OCI-LY7 (cell line): ENCODE measurements at regions not wholly inside any gene's neighbourhood (a gene's known extent, or its start where the extent isn't known, plus 50 kb on each side); places are given as distances from the start of the nearest gene placed in this dataset.
"Not testable (repeated sequence)": the region's sequence is repeated elsewhere in the genome, so short reads cannot be mapped to it uniquely, and the experiment has no call there.

Experiments used
- BruUV-seq: library from RNA; stranded (reverse); fragments of 400-500 nt; replicated peaks from 2 replicates; lab custom pipeline; 2021; lab: Mats Ljungman, UMichigan
- CTCF ChIA-PET: fragments of 300-600 bp; sonication (Branson Sonifier 250); formaldehyde crosslinking; loops from one replicate; lab custom pipeline; 2022; ENCODE audit warnings: antibody characterized with exemption; ENCODE audit not compliant: unreplicated experiment; lab: Charles Lee
- POLR2A ChIA-PET: fragments of 300-600 bp; sonication (Branson Sonifier 250); formaldehyde crosslinking; loops from one replicate; lab custom pipeline; 2022; ENCODE audit warnings: antibody characterized with exemption; lab: Charles Lee
- DNase-seq: peaks from one replicate; pipeline ENCODE4 v3.0.0-alpha.2; 2015; ENCODE audit warnings: low spot score
- H2AFZ ChIP-seq: fragments of 200-600 bp; sonication (generic), shearing (Covaris generic); 2 replicates; pipeline ENCODE4 v1.6.1; 2014; ENCODE audit warnings: mild to moderate bottlenecking, antibody characterized with exemption, low read length, moderate library complexity
- H3K27ac ChIP-seq: fragments of 200-600 bp; sonication (generic); 2 replicates; pipeline ENCODE4 v1.5.1; 2014; ENCODE audit warnings: mixed run types, low read depth, mild to moderate bottlenecking, moderate library complexity, low read length, inconsistent platforms; ENCODE audit not compliant: poor library complexity, severe bottlenecking
- H3K36me3 ChIP-seq: fragments of 200-600 bp; sonication (generic); 2 replicates; pipeline ENCODE4 v1.6.1; 2014; ENCODE audit warnings: mild to moderate bottlenecking, antibody characterized with exemption, low read length, moderate library complexity, mixed read lengths; ENCODE audit not compliant: insufficient read depth
- H3K4me1 ChIP-seq: fragments of 200-600 bp; sonication (generic); 2 replicates; pipeline ENCODE4 v1.5.1; 2014; ENCODE audit warnings: mild to moderate bottlenecking, low read length; ENCODE audit not compliant: insufficient read depth, poor library complexity, severe bottlenecking
- H3K4me2 ChIP-seq: fragments of 200-600 bp; sonication (generic); 2 replicates; pipeline ENCODE4 v1.6.1; 2014; ENCODE audit warnings: mild to moderate bottlenecking, low read length
- H3K4me3 ChIP-seq: fragments of 200-600 bp; sonication (generic); 2 replicates; pipeline ENCODE4 v1.5.1; 2014; ENCODE audit warnings: mild to moderate bottlenecking, low read depth, low read length; ENCODE audit not compliant: poor library complexity, severe bottlenecking
- H3K79me2 ChIP-seq: fragments of 200-600 bp; sonication (generic); 2 replicates; pipeline ENCODE4 v1.6.1; 2016; ENCODE audit warnings: low read depth, mild to moderate bottlenecking, low read length, moderate library complexity, mixed read lengths; ENCODE audit not compliant: insufficient read depth
- H3K9me2 ChIP-seq: fragments of 200-600 bp; sonication (generic); 2 replicates; pipeline ENCODE4 v1.6.1; 2016; ENCODE audit warnings: mild to moderate bottlenecking, low read length, mixed read lengths; ENCODE audit not compliant: insufficient read depth
- H3K9me3 ChIP-seq: fragments of 200-600 bp; sonication (generic); 2 replicates; pipeline ENCODE4 v1.6.1; 2014; ENCODE audit warnings: mild to moderate bottlenecking, mixed run types, low read length, mixed read lengths
- H4K20me1 ChIP-seq: fragments of 200-600 bp; sonication (generic); 2 replicates; pipeline ENCODE4 v1.6.1; 2014; ENCODE audit warnings: mild to moderate bottlenecking, antibody characterized with exemption, low read length, moderate library complexity, mixed read lengths; ENCODE audit not compliant: insufficient read depth
- EZH2phosphoT487 ChIP-seq: fragments of 200-600 bp; sonication (generic); IDR thresholded peaks from 2 replicates; pipeline ENCODE4 v1.6.1; 2018; ENCODE audit warnings: low read depth, borderline replicate concordance, mild to moderate bottlenecking, mixed run types, antibody characterized with exemption, low read length, moderate library complexity, mixed read lengths
- intact Hi-C: fragments of 100-400 bp; cut with micrococcal nuclease; formaldehyde crosslinking; loops from one replicate; pipeline ENCODE4 v1.10.0; 2022; ENCODE audit not compliant: unreplicated experiment
- TF ChIP-seq, protein P1 (sequence below): fragments of 200-600 bp; sonication (generic); conservative IDR thresholded peaks from 2 replicates; pipeline ENCODE4 v1.5.1; 2014; ENCODE audit warnings: mild to moderate bottlenecking, antibody characterized with exemption, low read length, moderate library complexity, mixed read lengths

DNA sequence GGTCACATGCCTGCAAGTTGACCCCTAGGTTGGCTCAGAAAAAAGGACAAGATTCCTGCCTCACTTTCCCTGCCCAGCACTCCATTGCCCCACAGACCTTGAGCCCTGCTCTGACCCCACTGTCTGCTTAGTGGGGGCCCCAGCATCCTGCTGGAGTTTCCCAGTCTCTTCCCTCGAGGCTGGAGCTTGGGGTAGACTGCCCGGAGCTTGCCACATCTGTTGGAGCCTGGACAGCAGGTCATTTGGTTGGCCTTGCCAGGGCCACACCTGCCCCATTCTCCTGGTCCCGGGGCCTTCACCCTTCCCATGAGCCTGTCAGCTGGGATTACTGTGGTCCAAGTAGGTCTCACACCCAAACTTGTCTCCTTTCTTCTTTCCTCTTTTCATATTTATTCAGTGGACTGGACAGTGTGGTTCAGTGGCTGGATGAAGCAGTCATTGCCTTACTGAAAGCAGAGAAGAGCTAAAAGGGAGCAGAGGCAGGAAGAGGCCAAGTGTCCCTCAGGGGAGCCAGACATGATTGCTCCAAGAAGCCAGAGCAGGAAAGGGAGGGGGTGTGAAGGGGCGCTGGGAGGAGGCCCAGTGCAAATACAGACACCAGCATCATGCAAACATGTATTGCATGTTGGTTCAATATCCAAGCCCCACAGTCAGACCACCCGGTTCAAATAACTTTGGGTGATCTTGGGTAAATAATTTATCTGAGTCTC, 56.2 kb upstream of the CACUL1 start:
- BruUV-seq = no TSS peak
- H3K36me3 ChIP-seq = no peaks in the 10 kb centered on the region
- no peaks in the 10 kb centered on the region for H3K9me2 ChIP-seq
- no peaks in the 10 kb centered on the region for H3K79me2 ChIP-seq
- no peak for TF ChIP-seq EZH2phosphoT487
- TF ChIP-seq, protein P1, sequence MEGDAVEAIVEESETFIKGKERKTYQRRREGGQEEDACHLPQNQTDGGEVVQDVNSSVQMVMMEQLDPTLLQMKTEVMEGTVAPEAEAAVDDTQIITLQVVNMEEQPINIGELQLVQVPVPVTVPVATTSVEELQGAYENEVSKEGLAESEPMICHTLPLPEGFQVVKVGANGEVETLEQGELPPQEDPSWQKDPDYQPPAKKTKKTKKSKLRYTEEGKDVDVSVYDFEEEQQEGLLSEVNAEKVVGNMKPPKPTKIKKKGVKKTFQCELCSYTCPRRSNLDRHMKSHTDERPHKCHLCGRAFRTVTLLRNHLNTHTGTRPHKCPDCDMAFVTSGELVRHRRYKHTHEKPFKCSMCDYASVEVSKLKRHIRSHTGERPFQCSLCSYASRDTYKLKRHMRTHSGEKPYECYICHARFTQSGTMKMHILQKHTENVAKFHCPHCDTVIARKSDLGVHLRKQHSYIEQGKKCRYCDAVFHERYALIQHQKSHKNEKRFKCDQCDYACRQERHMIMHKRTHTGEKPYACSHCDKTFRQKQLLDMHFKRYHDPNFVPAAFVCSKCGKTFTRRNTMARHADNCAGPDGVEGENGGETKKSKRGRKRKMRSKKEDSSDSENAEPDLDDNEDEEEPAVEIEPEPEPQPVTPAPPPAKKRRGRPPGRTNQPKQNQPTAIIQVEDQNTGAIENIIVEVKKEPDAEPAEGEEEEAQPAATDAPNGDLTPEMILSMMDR = no peak
- no peaks in the 10 kb centered on the region for H3K9me3 ChIP-seq
- CTCF ChIA-PET = no interaction called here
- H2AFZ ChIP-seq = no peak overlapping the region
- H3K4me1 ChIP-seq = no peaks in the 10 kb centered on the region
- no peak overlapping the region for H3K4me2 ChIP-seq
- no peak overlapping the region for H3K4me3 ChIP-seq
- H3K27ac ChIP-seq = no peak overlapping the region
- intact Hi-C loops = no loop called here
- no peaks in the 10 kb centered on the region for H4K20me1 ChIP-seq
- DNase-seq = no peak
- POLR2A ChIA-PET = no interaction called here

DNA sequence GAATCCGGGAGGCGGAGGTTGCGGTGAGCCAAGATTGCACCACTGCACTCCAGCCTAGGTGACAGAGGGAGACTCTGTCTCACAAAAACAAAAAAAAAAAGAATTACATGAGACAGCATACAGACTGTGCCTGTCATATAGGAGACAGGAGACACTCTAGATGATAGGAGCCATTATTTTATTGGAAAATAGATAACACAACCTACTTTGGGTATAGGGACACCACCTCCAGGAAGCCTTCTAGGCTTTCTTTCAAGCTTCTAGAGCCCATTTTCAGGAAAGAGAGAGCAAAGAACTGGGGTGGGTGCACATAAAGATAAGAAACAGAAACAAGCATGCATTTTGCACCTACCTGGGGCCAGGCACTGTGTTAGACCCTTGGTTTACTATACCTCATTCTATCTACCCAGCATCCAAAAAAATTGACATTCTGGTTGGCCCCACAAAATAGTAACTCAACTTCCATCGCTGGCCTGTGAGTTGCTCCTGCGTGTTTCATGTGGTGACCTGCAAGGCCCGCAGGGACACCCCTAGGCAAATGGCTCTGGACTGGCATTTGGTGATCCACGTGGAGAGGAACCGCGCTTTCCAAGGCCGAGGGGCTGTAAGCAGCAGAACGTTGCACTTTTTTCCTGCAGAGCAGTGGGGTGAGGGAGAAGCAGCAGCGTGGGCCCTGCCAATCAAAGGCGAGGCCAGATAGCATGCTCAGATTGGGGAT, 57.1 kb upstream of the CACUL1 start:
- no peaks in the 10 kb centered on the region for H3K79me2 ChIP-seq
- H3K36me3 ChIP-seq = no peaks in the 10 kb centered on the region
- CTCF ChIA-PET = no interaction called here
- H3K9me3 ChIP-seq = no peaks in the 10 kb centered on the region
- H2AFZ ChIP-seq = no peak overlapping the region
- H3K27ac ChIP-seq = no peak overlapping the region
- H3K4me3 ChIP-seq = no peak overlapping the region
- no peak overlapping the region for H3K4me2 ChIP-seq
- intact Hi-C loops = no loop called here
- no peak for DNase-seq
- POLR2A ChIA-PET = no interaction called here
- no peaks in the 10 kb centered on the region for H3K4me1 ChIP-seq
- no peaks in the 10 kb centered on the region for H4K20me1 ChIP-seq
- no peak for TF ChIP-seq EZH2phosphoT487
- TF ChIP-seq, protein P1 = no peak
- BruUV-seq = no TSS peak
- H3K9me2 ChIP-seq = no peaks in the 10 kb centered on the region

DNA sequence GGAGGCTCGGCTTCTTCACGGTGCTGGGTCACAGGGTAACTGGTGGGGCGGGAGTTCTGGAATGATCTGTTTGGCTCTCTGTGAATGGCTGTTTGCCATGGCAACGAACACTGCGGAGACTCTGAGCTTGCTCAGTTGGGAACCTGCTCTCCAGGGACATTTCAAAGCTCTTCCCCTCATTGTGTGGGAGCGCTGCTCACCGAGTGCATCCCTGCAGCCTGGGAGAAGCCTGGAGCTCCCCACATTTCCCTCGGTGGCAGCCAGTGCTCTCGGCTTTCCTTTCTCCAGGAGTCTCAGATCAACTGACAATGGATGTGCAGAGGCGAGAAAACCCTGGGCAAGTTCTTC, 57.6 kb upstream of the CACUL1 start:
- no peak overlapping the region for H3K4me3 ChIP-seq
- ChIA-PET CTCF (no interaction called here), POLR2A (no interaction called here)
- H3K27ac ChIP-seq = no peak overlapping the region
- H3K9me3 ChIP-seq = no peaks in the 10 kb centered on the region
- no peak overlapping the region for H3K4me2 ChIP-seq
- no peaks in the 10 kb centered on the region for H4K20me1 ChIP-seq
- BruUV-seq = no TSS peak
- H2AFZ ChIP-seq = no peak overlapping the region
- intact Hi-C loops = no loop called here
- DNase-seq = no peak
- no peaks in the 10 kb centered on the region for H3K79me2 ChIP-seq
- H3K4me1 ChIP-seq = no peaks in the 10 kb centered on the region
- TF ChIP-seq, protein P1 = no peak
- TF ChIP-seq EZH2phosphoT487 = no peak
- no peaks in the 10 kb centered on the region for H3K36me3 ChIP-seq
- H3K9me2 ChIP-seq = no peaks in the 10 kb centered on the region

DNA sequence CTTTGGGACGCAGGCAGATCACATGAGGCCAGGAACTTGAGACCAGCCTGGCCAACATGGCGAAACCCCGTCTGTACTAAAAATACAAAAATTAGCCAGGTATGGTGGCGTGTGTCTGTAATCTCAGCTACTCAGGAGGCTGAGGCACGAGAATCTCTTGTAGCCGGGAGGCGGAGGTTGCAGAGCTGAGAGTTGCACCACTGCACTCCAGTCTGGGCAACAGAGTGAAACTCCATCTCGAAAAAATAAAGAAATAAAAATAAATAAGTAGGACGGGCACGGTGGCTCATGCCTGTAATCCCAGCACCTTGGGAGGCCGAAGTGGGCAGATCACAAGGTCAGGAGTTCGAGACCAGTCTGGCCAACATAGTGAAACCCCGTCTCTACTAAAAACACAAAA, 58.2 kb upstream of the CACUL1 start:
- DNase-seq, POLR2A ChIA-PET, H3K79me2 ChIP-seq, H3K4me2 ChIP-seq, CTCF ChIA-PET, H3K36me3 ChIP-seq, H3K9me2 ChIP-seq, H3K4me1 ChIP-seq, intact Hi-C loops, BruUV-seq, H2AFZ ChIP-seq, H3K9me3 ChIP-seq, H3K27ac ChIP-seq, H3K4me3 ChIP-seq, H4K20me1 ChIP-seq: not testable (repeated sequence)
